ENCODE measurements at regions not wholly inside any gene's neighbourhood (a gene's known extent, or its start where the extent isn't known, plus 50 kb on each side); places are given as distances from the start of the nearest gene placed in this dataset.

- FAIRE-seq = no peak
- H3K4me2 ChIP-seq (ENCODE audit: control insufficient read depth, extremely low read depth, insufficient read depth, low read depth, low read length) = no peak overlapping the region
- no peaks in the 10 kb centered on the region for H3K4me1 ChIP-seq (ENCODE audit: control insufficient read depth, extremely low read depth, insufficient read depth, low read length)
- no peak for DNase-seq (ENCODE audit: low read depth, low spot score)
- H3K27ac ChIP-seq (ENCODE audit: control insufficient read depth, insufficient read depth, low read length) = no peak overlapping the region
- no peak overlapping the region for H3K9ac ChIP-seq (ENCODE audit: control insufficient read depth, extremely low read depth, insufficient read depth, low read length)
- no peaks in the 10 kb centered on the region for H3K79me2 ChIP-seq (ENCODE audit: control insufficient read depth, insufficient read depth, low read length)
- no peaks in the 10 kb centered on the region for H4K20me1 ChIP-seq (ENCODE audit: control insufficient read depth, extremely low read depth, insufficient read depth, low read length)
- no peaks in the 10 kb centered on the region for H3K9me1 ChIP-seq (ENCODE audit: control insufficient read depth, extremely low read depth, insufficient read depth, low read length)
- dilution Hi-C loops (cut with MboI; ENCODE audit: extremely low pct_ligation_motif_present, low sequenced_read_pairs) = no loop called here
- H3K36me3 ChIP-seq (ENCODE audit: control insufficient read depth in 2 of 2, extremely low read depth in 1 of 2, insufficient read depth in 2 of 2, low read length in 2 of 2) = no peaks in the 10 kb centered on the region
- H3K9me3 ChIP-seq (ENCODE audit: control insufficient read depth, low read depth, low read length) = no peaks in the 10 kb centered on the region
- H2AFZ ChIP-seq (ENCODE audit: control insufficient read depth, low read length) = no peak overlapping the region
- H3K27me3 ChIP-seq (ENCODE audit: control insufficient read depth, extremely low read depth, insufficient read depth, low read length) = peaks cover 18% of the 10 kb centered on the region
- no peak for TF ChIP-seq EZH2 (IDR thresholded peaks at IDR 0.05; ENCODE audit: low read length)
- TF ChIP-seq CTCF (optimal IDR thresholded peaks at IDR 0.05 in 1 of 3, IDR thresholded peaks at IDR 0.05 in 1 of 3, conservative IDR thresholded peaks at IDR 0.05 in 1 of 3; ENCODE audit: extremely low read depth in 1 of 3, insufficient read depth in 2 of 3, low read length in 3 of 3) = no peak
- H3K4me3 ChIP-seq (ENCODE audit: control insufficient read depth in 2 of 3, extremely low read depth in 1 of 3, insufficient read depth in 2 of 3, low read depth in 1 of 3, low read length in 3 of 3) = no peak overlapping the region
Measured at GRCh38 chr2:45259138-45259537, 249.9 kb upstream of the SIX2 start.

GRCh38 chr2:45258311-45258710, 249.1 kb upstream of the SIX2 start:
- no peak for DNase-seq (ENCODE audit: low read depth, low spot score)
- Histone ChIP-seq H3K4me1 (ENCODE audit: control insufficient read depth, extremely low read depth, insufficient read depth, low read length) (no peaks in the 10 kb centered on the region), H3K9ac (ENCODE audit: control insufficient read depth, extremely low read depth, insufficient read depth, low read length) (no peak overlapping the region), H3K9me1 (ENCODE audit: control insufficient read depth, extremely low read depth, insufficient read depth, low read length) (no peaks in the 10 kb centered on the region), H3K27me3 (ENCODE audit: control insufficient read depth, extremely low read depth, insufficient read depth, low read length) (peaks cover 13% of the 10 kb centered on the region), H2AFZ (ENCODE audit: control insufficient read depth, low read length) (no peak overlapping the region), H4K20me1 (ENCODE audit: control insufficient read depth, extremely low read depth, insufficient read depth, low read length) (no peaks in the 10 kb centered on the region), H3K27ac (ENCODE audit: control insufficient read depth, insufficient read depth, low read length) (no peak overlapping the region), H3K79me2 (ENCODE audit: control insufficient read depth, insufficient read depth, low read length) (no peaks in the 10 kb centered on the region), H3K36me3 (ENCODE audit: control insufficient read depth in 2 of 2, extremely low read depth in 1 of 2, insufficient read depth in 2 of 2, low read length in 2 of 2) (no peaks in the 10 kb centered on the region), H3K4me3 (ENCODE audit: control insufficient read depth in 2 of 3, extremely low read depth in 1 of 3, insufficient read depth in 2 of 3, low read depth in 1 of 3, low read length in 3 of 3) (no peak overlapping the region), H3K4me2 (ENCODE audit: control insufficient read depth, extremely low read depth, insufficient read depth, low read depth, low read length) (no peak overlapping the region), H3K9me3 (ENCODE audit: control insufficient read depth, low read depth, low read length) (no peaks in the 10 kb centered on the region)
- FAIRE-seq = no peak
- dilution Hi-C loops (cut with MboI; ENCODE audit: extremely low pct_ligation_motif_present, low sequenced_read_pairs) = no loop called here
- no peak for TF ChIP-seq CTCF (optimal IDR thresholded peaks at IDR 0.05 in 1 of 3, IDR thresholded peaks at IDR 0.05 in 1 of 3, conservative IDR thresholded peaks at IDR 0.05 in 1 of 3; ENCODE audit: extremely low read depth in 1 of 3, insufficient read depth in 2 of 3, low read length in 3 of 3)
- no peak for TF ChIP-seq EZH2 (IDR thresholded peaks at IDR 0.05; ENCODE audit: low read length)

All from keratinocyte (primary cell).